ENCODE measurements at regions not wholly inside any gene's neighbourhood (a gene's known extent, or its start where the extent isn't known, plus 50 kb on each side); places are given as distances from the start of the nearest gene placed in this dataset.

DNA sequence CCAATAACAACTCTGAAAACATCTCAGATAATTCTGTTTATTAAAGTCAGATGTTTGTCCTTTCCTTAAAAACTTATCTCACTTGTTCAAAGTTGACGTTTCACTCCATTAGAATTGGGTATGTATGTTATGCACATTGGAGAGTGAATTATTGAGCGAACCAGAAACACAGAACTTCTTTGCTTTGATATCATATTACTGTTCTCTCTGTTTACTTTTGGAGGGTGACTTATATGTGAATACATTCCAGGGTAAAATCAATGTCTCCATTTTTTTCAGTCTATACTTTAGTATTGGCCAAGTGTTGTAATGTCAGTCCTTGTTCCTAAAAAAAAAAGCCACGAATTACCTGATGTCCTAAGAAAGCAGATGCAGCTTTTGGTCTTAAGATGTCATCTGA, 307.4 kb downstream of the CSNK1G3 start:
- TF ChIP-seq, protein P1, sequence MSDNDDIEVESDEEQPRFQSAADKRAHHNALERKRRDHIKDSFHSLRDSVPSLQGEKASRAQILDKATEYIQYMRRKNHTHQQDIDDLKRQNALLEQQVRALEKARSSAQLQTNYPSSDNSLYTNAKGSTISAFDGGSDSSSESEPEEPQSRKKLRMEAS (IDR thresholded peaks at IDR 0.05): no peak
- TF ChIP-seq, protein P2, sequence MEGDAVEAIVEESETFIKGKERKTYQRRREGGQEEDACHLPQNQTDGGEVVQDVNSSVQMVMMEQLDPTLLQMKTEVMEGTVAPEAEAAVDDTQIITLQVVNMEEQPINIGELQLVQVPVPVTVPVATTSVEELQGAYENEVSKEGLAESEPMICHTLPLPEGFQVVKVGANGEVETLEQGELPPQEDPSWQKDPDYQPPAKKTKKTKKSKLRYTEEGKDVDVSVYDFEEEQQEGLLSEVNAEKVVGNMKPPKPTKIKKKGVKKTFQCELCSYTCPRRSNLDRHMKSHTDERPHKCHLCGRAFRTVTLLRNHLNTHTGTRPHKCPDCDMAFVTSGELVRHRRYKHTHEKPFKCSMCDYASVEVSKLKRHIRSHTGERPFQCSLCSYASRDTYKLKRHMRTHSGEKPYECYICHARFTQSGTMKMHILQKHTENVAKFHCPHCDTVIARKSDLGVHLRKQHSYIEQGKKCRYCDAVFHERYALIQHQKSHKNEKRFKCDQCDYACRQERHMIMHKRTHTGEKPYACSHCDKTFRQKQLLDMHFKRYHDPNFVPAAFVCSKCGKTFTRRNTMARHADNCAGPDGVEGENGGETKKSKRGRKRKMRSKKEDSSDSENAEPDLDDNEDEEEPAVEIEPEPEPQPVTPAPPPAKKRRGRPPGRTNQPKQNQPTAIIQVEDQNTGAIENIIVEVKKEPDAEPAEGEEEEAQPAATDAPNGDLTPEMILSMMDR (IDR thresholded peaks at IDR 0.05; ENCODE audit: low read depth, low read length, missing input control): no peak
- TF ChIP-seq, protein P3, sequence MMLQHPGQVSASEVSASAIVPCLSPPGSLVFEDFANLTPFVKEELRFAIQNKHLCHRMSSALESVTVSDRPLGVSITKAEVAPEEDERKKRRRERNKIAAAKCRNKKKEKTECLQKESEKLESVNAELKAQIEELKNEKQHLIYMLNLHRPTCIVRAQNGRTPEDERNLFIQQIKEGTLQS (IDR thresholded peaks at IDR 0.05): no peak
- TF ChIP-seq HNF4A (conservative IDR thresholded peaks at IDR 0.05) (no peak), GABPA (IDR thresholded peaks at IDR 0.05 in 1 of 2, conservative IDR thresholded peaks at IDR 0.05 in 1 of 2) (no peak)
